ENCODE measurements at regions not wholly inside any gene's neighbourhood (a gene's known extent, or its start where the extent isn't known, plus 50 kb on each side); places are given as distances from the start of the nearest gene placed in this dataset.

- Histone ChIP-seq H3K79me2 (no peaks in the 10 kb centered on the region), H4K20me1 (ENCODE audit: insufficient read depth, poor library complexity, severe bottlenecking) (no peaks in the 10 kb centered on the region), H3K4me1 (ENCODE audit: insufficient read depth) (no peaks in the 10 kb centered on the region), H3K27me3 (peaks cover 31% of the 10 kb centered on the region), H3K27ac (no peak overlapping the region), H3K4me3 (no peak overlapping the region), H2AFZ (no peak overlapping the region), H3K4me2 (no peak overlapping the region), H3K9me2 (replicated peaks; ENCODE audit: insufficient read depth) (no peaks in the 10 kb centered on the region), H3K9me3 (ENCODE audit: low read depth) (no peaks in the 10 kb centered on the region), H3K36me3 (replicated peaks; ENCODE audit: insufficient read depth, low read depth) (no peaks in the 10 kb centered on the region)
- 54% methylated on average over 7 of the region's 7 CpGs for WGBS (ENCODE audit: low lambda C conversion rate, missing lambda C conversion rate)
- no peak for TF ChIP-seq EZH2phosphoT487 (IDR thresholded peaks at IDR 0.05; ENCODE audit: low read depth, severe bottlenecking, unreplicated experiment)
- DNase-seq (ENCODE audit: low spot score): no peak
Measured at GRCh38 chr2:176960736-176961520, 251.7 kb upstream of the HNRNPA3 start.

GRCh38 chr2:176961775-176962619 lies 250.6 kb upstream of the HNRNPA3 start:
- Histone ChIP-seq H2AFZ (no peak overlapping the region), H3K27ac (no peak overlapping the region), H3K27me3 (peaks cover 31% of the 10 kb centered on the region), H3K4me2 (no peak overlapping the region), H3K4me1 (ENCODE audit: insufficient read depth) (no peaks in the 10 kb centered on the region), H3K4me3 (no peak overlapping the region), H3K9me3 (ENCODE audit: low read depth) (no peaks in the 10 kb centered on the region), H3K79me2 (no peaks in the 10 kb centered on the region), H4K20me1 (ENCODE audit: insufficient read depth, poor library complexity, severe bottlenecking) (no peaks in the 10 kb centered on the region), H3K36me3 (replicated peaks; ENCODE audit: insufficient read depth, low read depth) (no peaks in the 10 kb centered on the region), H3K9me2 (replicated peaks; ENCODE audit: insufficient read depth) (no peaks in the 10 kb centered on the region)
- TF ChIP-seq EZH2phosphoT487 (IDR thresholded peaks at IDR 0.05; ENCODE audit: low read depth, severe bottlenecking, unreplicated experiment) (no peak), EZH2 (IDR thresholded peaks at IDR 0.05; ENCODE audit: borderline replicate concordance) (no peak), CTCF (IDR thresholded peaks at IDR 0.05; ENCODE audit: poor library complexity) (no peak)
- no peak for DNase-seq (ENCODE audit: low spot score)
- WGBS (ENCODE audit: low lambda C conversion rate, missing lambda C conversion rate): 89% methylated on average over 11 of the region's 11 CpGs

GRCh38 chr2:176963568-176964287 lies 248.9 kb upstream of the HNRNPA3 start:
- H3K9me3 ChIP-seq (ENCODE audit: low read depth): no peaks in the 10 kb centered on the region
- WGBS (ENCODE audit: low lambda C conversion rate, missing lambda C conversion rate): 73% methylated on average over 4 of the region's 4 CpGs
- H3K4me2 ChIP-seq: no peak overlapping the region
- no peak overlapping the region for H2AFZ ChIP-seq
- no peak overlapping the region for H3K4me3 ChIP-seq
- H3K79me2 ChIP-seq: no peaks in the 10 kb centered on the region
- no peaks in the 10 kb centered on the region for H4K20me1 ChIP-seq (ENCODE audit: insufficient read depth, poor library complexity, severe bottlenecking)
- H3K27me3 ChIP-seq: peaks cover 38% of the 10 kb centered on the region
- H3K36me3 ChIP-seq (replicated peaks; ENCODE audit: insufficient read depth, low read depth): no peaks in the 10 kb centered on the region
- no peak for TF ChIP-seq EZH2phosphoT487 (IDR thresholded peaks at IDR 0.05; ENCODE audit: low read depth, severe bottlenecking, unreplicated experiment)
- no peak for TF ChIP-seq CTCF (IDR thresholded peaks at IDR 0.05; ENCODE audit: poor library complexity)
- no peak for TF ChIP-seq EZH2 (IDR thresholded peaks at IDR 0.05; ENCODE audit: borderline replicate concordance)
- H3K9me2 ChIP-seq (replicated peaks; ENCODE audit: insufficient read depth): no peaks in the 10 kb centered on the region
- no peaks in the 10 kb centered on the region for H3K4me1 ChIP-seq (ENCODE audit: insufficient read depth)
- DNase-seq (ENCODE audit: low spot score): no peak
- H3K27ac ChIP-seq: no peak overlapping the region
